H1 (cell line): ENCODE measurements at regions not wholly inside any gene's neighbourhood (a gene's known extent, or its start where the extent isn't known, plus 50 kb on each side); places are given as distances from the start of the nearest gene placed in this dataset.

Experiments
- CTCF ChIP-seq, 3 experiments: IDR thresholded peaks; 1 replicate in 2 of 3; 2 replicates in 1 of 3; pipeline versions ENCODE4 v1.5.1 to v1.6.1; 2011; ENCODE audit warnings: low read length in 3 of 3, mild to moderate bottlenecking in 3 of 3, inconsistent platforms in 2 of 3, low read depth in 1 of 3, moderate library complexity in 1 of 3; ENCODE audit not compliant: insufficient read depth in 1 of 3; ENCODE audit errors: control extremely low read depth in 1 of 3
- GABPA ChIP-seq: IDR thresholded peaks from 2 replicates; pipeline ENCODE4 v1.6.1; 2011; ENCODE audit warnings: mild to moderate bottlenecking, low read length, moderate library complexity, borderline replicate concordance; ENCODE audit not compliant: insufficient read depth
- JUN ChIP-seq: IDR thresholded peaks from 2 replicates; pipeline ENCODE4 v1.6.1; 2011; ENCODE audit warnings: low read depth, mild to moderate bottlenecking, improper control_type of control experiment, low read length
- POLR2A ChIP-seq, 2 experiments: IDR thresholded peaks; 1 replicate in 1 of 2; 2 replicates in 1 of 2; pipeline ENCODE4 v1.6.1; 2011; ENCODE audit warnings: low read depth in 2 of 2, low read length in 2 of 2, mild to moderate bottlenecking in 2 of 2; ENCODE audit errors: control extremely low read depth in 1 of 2
- POLR2AphosphoS5 ChIP-seq: IDR thresholded peaks from 2 replicates; pipeline ENCODE4 v1.6.1; 2011; ENCODE audit warnings: low read depth, low read length

DNA sequence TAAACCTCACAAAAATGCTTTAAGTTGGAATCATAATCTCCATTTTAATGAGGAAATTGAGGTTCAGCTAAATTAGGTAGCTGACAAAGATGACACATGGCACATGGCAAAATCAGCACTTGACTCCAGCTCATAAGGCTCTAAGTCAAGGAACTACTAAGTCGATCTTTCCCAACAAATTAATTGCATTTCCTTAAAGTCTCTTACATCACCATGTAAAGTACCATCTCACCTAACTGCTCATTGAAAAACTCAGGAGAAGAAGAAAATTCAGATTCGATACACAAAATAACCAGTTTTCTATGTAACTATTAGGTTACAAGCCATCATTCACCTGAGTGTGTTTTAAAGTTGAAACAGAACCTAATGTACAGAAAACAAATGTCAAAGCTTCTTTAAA lies 85.8 kb upstream of the IFNE start:
- no peak for TF ChIP-seq POLR2AphosphoS5
- no peak for TF ChIP-seq JUN
- TF ChIP-seq POLR2A (IDR thresholded peaks at IDR 0.05; ENCODE audit: control extremely low read depth in 1 of 2, low read depth in 2 of 2, low read length in 2 of 2): no peak
- TF ChIP-seq CTCF (IDR thresholded peaks at IDR 0.05; ENCODE audit: control extremely low read depth in 1 of 3, insufficient read depth in 1 of 3, low read depth in 1 of 3, low read length in 3 of 3): no peak
- TF ChIP-seq GABPA: no peak
